K562 (cell line): ENCODE measurements at regions not wholly inside any gene's neighbourhood (a gene's known extent, or its start where the extent isn't known, plus 50 kb on each side); places are given as distances from the start of the nearest gene placed in this dataset.

Experiments
- ATAC-seq: fragments of 200-7000 bp; cut with Tn5 transposase; 3 replicates; pipeline ENCODE4 v1.9.1; 2020; ENCODE audit warnings: moderate library complexity
- BruUV-seq: library from RNA; stranded (reverse); fragments of 400-500 nt; replicated peaks from 2 replicates; lab custom pipeline; 2021; lab: Mats Ljungman, UMichigan
- CTCF ChIA-PET: fragments of 300-600 bp; formaldehyde crosslinking; extraction: SDS; loops from one replicate; lab custom pipeline; 2021; ENCODE audit warnings: low intra/inter-chr PET ratio; lab: Yijun Ruan, JAX
- POLR2A ChIA-PET: fragments of 300-600, 350-650 bp; sonication (Branson Sonifier 250); formaldehyde crosslinking; extraction: SDS; loops from one replicate; lab custom pipeline; 2021; ENCODE audit warnings: antibody characterized with exemption, inconsistent platforms; lab: Yijun Ruan, JAX
- DNase-seq, 4 experiments: peaks; one replicate each; pipeline versions ENCODE4 v3.0.0 to v3.0.0-alpha.2; 2011 to 2018; ENCODE audit warnings: low spot score in 3 of 4, mixed read lengths in 3 of 4; ENCODE audit errors: extremely low read depth in 1 of 4
- FAIRE-seq: peaks from 2 replicates; lab custom pipeline; 2011; peaks lifted over from hg19 to GRCh38; lab: Jason Lieb, UNC
- H2AFZ ChIP-seq: 2 replicates; pipeline ENCODE4 v1.6.0; 2011; ENCODE audit warnings: low read depth, low read length, control low read depth, inconsistent platforms
- H3K27ac ChIP-seq: fragments of 200-600 bp; 3 replicates; pipeline ENCODE4 v1.8.0; 2011; ENCODE audit warnings: low read depth, mild to moderate bottlenecking, control low read depth, inconsistent platforms, low read length, moderate library complexity, mixed read lengths; ENCODE audit errors: extremely low read depth
- H3K27me3 ChIP-seq, 2 experiments: fragments of 300-600 bp in 1 of 2; 2 replicates in 1 of 2; 3 replicates in 1 of 2; pipeline versions ENCODE4 v1.6.0 to v1.8.0; 2011; ENCODE audit warnings: inconsistent platforms in 2 of 2, low read length in 2 of 2, mild to moderate bottlenecking in 1 of 2, mixed read lengths in 1 of 2, moderate library complexity in 1 of 2; ENCODE audit not compliant: control insufficient read depth in 2 of 2, insufficient read depth in 2 of 2
- H3K36me3 ChIP-seq: fragments of 300-600 bp; 3 replicates; pipeline ENCODE4 v1.8.0; 2011; ENCODE audit warnings: mild to moderate bottlenecking, low read length, inconsistent platforms; ENCODE audit not compliant: control insufficient read depth, insufficient read depth
- H3K4me1 ChIP-seq, 2 experiments: fragments of 200-600 bp in 1 of 2; replicated peaks in 1 of 2; 2 replicates in 1 of 2; 3 replicates in 1 of 2; pipeline versions ENCODE4 v1.5.1 to v1.8.0; 2011; ENCODE audit warnings: inconsistent platforms in 2 of 2, low read length in 2 of 2, mild to moderate bottlenecking in 1 of 2, mixed read lengths in 1 of 2, moderate library complexity in 1 of 2; ENCODE audit not compliant: control insufficient read depth in 2 of 2, insufficient read depth in 2 of 2
- H3K4me2 ChIP-seq: 2 replicates; pipeline ENCODE4 v1.6.1; 2011; ENCODE audit warnings: low read length, control low read depth, inconsistent platforms, mixed read lengths; ENCODE audit not compliant: insufficient read depth
- H3K4me3 ChIP-seq: fragments of 200-600 bp; sonication (generic), shearing (Covaris generic); 2 replicates; pipeline ENCODE4 v1.5.1; 2016; ENCODE audit warnings: control low read depth, inconsistent platforms
- H3K79me2 ChIP-seq: fragments of 200-600 bp; 3 replicates; pipeline ENCODE4 v1.8.0; 2011; ENCODE audit warnings: low read length, inconsistent platforms; ENCODE audit not compliant: control insufficient read depth, insufficient read depth
- H3K9ac ChIP-seq, 2 experiments: 2 replicates each; pipeline versions ENCODE4 v1.6.0 to v1.6.1; 2011; ENCODE audit warnings: low read depth in 2 of 2, low read length in 2 of 2, control low read depth in 1 of 2, inconsistent platforms in 1 of 2, mild to moderate bottlenecking in 1 of 2, mixed read lengths in 1 of 2; ENCODE audit not compliant: insufficient read depth in 1 of 2
- H3K9me1 ChIP-seq: one replicate; pipeline ENCODE4 v1.6.0; 2011; ENCODE audit warnings: inconsistent platforms, mild to moderate bottlenecking, low read length, moderate library complexity; ENCODE audit not compliant: control insufficient read depth, insufficient read depth
- H3K9me3 ChIP-seq: replicated peaks from 2 replicates; pipeline ENCODE4 v1.5.1; 2011; ENCODE audit warnings: low read depth, low read length, inconsistent platforms; ENCODE audit not compliant: control insufficient read depth, insufficient read depth
- H4K20me1 ChIP-seq: replicated peaks from 2 replicates; pipeline ENCODE4 v1.6.1; 2011; ENCODE audit warnings: low read length, inconsistent platforms, mixed read lengths; ENCODE audit not compliant: control insufficient read depth, insufficient read depth
- DACH1 ChIP-seq: fragments of 450-650 bp; IDR thresholded peaks from 2 replicates; pipeline ENCODE4 v1.6.1; 2018; ENCODE audit not compliant: partially characterized antibody
- EWSR1 ChIP-seq: fragments of 450-650 bp; IDR thresholded peaks from 2 replicates; pipeline ENCODE4 v1.6.1; 2018; ENCODE audit warnings: borderline replicate concordance, mild to moderate bottlenecking, low read depth, moderate library complexity; ENCODE audit not compliant: partially characterized antibody
- GABPA ChIP-seq: fragments of 200-800 bp; sonication (Bioruptor generic); conservative IDR thresholded peaks from 2 replicates; pipeline ENCODE4 v1.6.1; 2016; ENCODE audit warnings: low read depth, missing genetic modification characterization, missing compliant biosample characterization
- PRPF4 ChIP-seq: fragments of 200-400 bp; formaldehyde crosslinking; IDR thresholded peaks from one replicate; pipeline ENCODE4 v1.6.1; 2017; ENCODE audit warnings: low read length, low read depth, mild to moderate bottlenecking; ENCODE audit not compliant: insufficient read depth, poor library complexity, severe bottlenecking
- SIN3B ChIP-seq: fragments of 450-650 bp; IDR thresholded peaks from 2 replicates; pipeline ENCODE4 v1.6.1; 2017; ENCODE audit warnings: low read depth, mild to moderate bottlenecking, moderate library complexity
- TCF7L2 ChIP-seq: fragments of 150-350 bp; IDR thresholded peaks from 2 replicates; pipeline ENCODE4 v1.6.1; 2016; ENCODE audit warnings: low read depth, mild to moderate bottlenecking, low read length, moderate library complexity
- TCFL5 ChIP-seq: fragments of 250-450 bp; sonication (Bioruptor Pico); conservative IDR thresholded peaks from 2 replicates; pipeline ENCODE4 v1.6.1; 2021; ENCODE audit warnings: mild to moderate bottlenecking, moderate library complexity, matching md5 sums
- XRCC3 ChIP-seq: fragments of 450-650 bp; IDR thresholded peaks from 2 replicates; pipeline ENCODE4 v1.6.1; 2017; ENCODE audit warnings: mild to moderate bottlenecking, moderate library complexity
- WGBS: fragments of 100-300 bp; shearing (Covaris generic); methylation state at CpG from one replicate; pipeline ENCODE4 v1.1.6; 2016; ENCODE audit warnings: low coverage, mixed read lengths; ENCODE audit not compliant: insufficient coverage; ENCODE audit errors: missing lambda C conversion rate; 5-methylcytosine and 5-hydroxymethylcytosine counted together
- in situ Hi-C: fragments of 300-500 bp; cut with MboI; formaldehyde crosslinking; loops from 4 replicates; pipeline ENCODE4 v1.15.0; 2018; ENCODE audit warnings: inconsistent platforms, mixed read lengths
- intact Hi-C: fragments of 100-400 bp; cut with micrococcal nuclease; formaldehyde crosslinking; loops from 2 replicates; pipeline ENCODE4 v1.14.2; 2022
- TF ChIP-seq, protein P1 (sequence below): fragments of 450-650 bp; IDR thresholded peaks from 2 replicates; pipeline ENCODE4 v1.6.1; 2016; ENCODE audit warnings: antibody characterized with exemption
- TF ChIP-seq, protein P2 (sequence below): fragments of 250-450 bp; sonication (Bioruptor Pico); IDR thresholded peaks from 2 replicates; pipeline ENCODE4 v1.4.0; 2020; ENCODE audit warnings: borderline replicate concordance
- TF ChIP-seq, protein P3 (sequence below): fragments of 250-450 bp; sonication (Bioruptor Pico); IDR thresholded peaks from 2 replicates; pipeline ENCODE4 v1.4.0; 2020; ENCODE audit warnings: mild to moderate bottlenecking, moderate library complexity
- TF ChIP-seq, protein P4 (sequence below): IDR thresholded peaks from 2 replicates; pipeline ENCODE4 v1.6.1; 2014; ENCODE audit warnings: antibody characterized with exemption
- TF ChIP-seq, protein P5 (sequence below): fragments of 250-450 bp; sonication (Bioruptor Pico); IDR thresholded peaks from 2 replicates; pipeline ENCODE4 v1.5.1; 2021; ENCODE audit warnings: mild to moderate bottlenecking

DNA sequence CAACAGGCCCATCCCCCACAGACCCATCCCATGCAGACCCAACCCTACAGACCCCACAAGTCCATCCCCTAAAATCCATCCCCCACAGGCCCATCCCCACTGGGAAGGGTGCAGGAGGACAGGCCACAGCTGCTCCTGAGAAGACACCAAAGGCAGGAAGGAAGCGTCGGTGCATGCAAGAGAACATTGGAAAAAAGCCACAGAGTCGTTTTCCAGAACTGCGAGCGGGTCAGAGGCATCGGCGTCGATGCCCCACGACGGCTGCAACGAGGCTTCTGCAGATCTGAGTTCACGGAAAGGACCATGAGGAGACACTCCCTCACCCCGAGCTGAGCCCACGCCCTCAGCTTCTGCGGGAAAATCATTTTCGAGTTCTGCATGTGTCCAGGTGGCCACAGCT is 59.6 kb upstream of the GALNT9 start:
- no peak overlapping the region for H3K9ac ChIP-seq
- H3K4me3 ChIP-seq = no peak overlapping the region
- H3K79me2 ChIP-seq = no peaks in the 10 kb centered on the region
- peaks cover 12% of the 10 kb centered on the region for H4K20me1 ChIP-seq
- H3K27ac ChIP-seq = no peak overlapping the region
- under 1% methylated on average over 16 of the region's 16 CpGs for WGBS
- no peaks in the 10 kb centered on the region for H3K36me3 ChIP-seq
- POLR2A ChIA-PET = interaction anchor here (0.6 kb wide), 1 partner anchor 171 kb away, joined by 3 read pairs; no protein-coding TSS in a partner anchor
- H2AFZ ChIP-seq = no peak overlapping the region
- peaks cover 7 to 30% of the 10 kb centered on the region in 2 experiments; a peak in 3 of 5 replicates for H3K4me1 ChIP-seq
- CTCF ChIA-PET = no interaction called here
- intact Hi-C loops (no loop called here), in situ Hi-C loops (no loop called here)
- no TSS peak for BruUV-seq
- no peaks in the 10 kb centered on the region; the same call in 1 of the 2 replicates for H3K9me3 ChIP-seq
- DNase-seq (no peak), FAIRE-seq (no peak), ATAC-seq (no peak)
- H3K27me3 ChIP-seq = peaks cover 23 to 64% of the 10 kb centered on the region in 2 experiments
- H3K9me1 ChIP-seq = peaks cover 3% of the 10 kb centered on the region
- no peak overlapping the region for H3K4me2 ChIP-seq
- TF ChIP-seq, protein P1, sequence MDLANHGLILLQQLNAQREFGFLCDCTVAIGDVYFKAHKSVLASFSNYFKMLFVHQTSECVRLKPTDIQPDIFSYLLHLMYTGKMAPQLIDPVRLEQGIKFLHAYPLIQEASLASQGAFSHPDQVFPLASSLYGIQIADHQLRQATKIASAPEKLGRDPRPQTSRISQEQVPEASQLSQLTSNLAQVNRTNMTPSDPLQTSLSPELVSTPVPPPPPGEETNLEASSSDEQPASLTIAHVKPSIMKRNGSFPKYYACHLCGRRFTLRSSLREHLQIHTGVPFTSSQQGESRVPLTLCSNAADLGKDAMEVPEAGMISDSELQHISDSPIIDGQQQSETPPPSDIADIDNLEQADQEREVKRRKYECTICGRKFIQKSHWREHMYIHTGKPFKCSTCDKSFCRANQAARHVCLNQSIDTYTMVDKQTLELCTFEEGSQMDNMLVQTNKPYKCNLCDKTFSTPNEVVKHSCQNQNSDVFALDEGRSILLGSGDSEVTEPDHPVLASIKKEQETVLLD = no peak
- TF ChIP-seq, protein P2, sequence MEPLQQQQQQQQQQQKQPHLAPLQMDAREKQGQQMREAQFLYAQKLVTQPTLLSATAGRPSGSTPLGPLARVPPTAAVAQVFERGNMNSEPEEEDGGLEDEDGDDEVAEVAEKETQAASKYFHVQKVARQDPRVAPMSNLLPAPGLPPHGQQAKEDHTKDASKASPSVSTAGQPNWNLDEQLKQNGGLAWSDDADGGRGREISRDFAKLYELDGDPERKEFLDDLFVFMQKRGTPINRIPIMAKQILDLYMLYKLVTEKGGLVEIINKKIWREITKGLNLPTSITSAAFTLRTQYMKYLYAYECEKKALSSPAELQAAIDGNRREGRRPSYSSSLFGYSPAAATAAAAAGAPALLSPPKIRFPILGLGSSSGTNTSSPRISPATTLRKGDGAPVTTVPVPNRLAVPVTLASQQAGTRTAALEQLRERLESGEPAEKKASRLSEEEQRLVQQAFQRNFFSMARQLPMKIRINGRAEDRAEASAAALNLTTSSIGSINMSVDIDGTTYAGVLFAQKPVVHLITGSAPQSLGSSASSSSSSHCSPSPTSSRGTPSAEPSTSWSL (CRISPR knock-in tag) = no peak
- no peak for TF ChIP-seq XRCC3
- no peak for TF ChIP-seq TCFL5
- no peak for TF ChIP-seq TCF7L2
- no peak for TF ChIP-seq PRPF4
- TF ChIP-seq, protein P3, sequence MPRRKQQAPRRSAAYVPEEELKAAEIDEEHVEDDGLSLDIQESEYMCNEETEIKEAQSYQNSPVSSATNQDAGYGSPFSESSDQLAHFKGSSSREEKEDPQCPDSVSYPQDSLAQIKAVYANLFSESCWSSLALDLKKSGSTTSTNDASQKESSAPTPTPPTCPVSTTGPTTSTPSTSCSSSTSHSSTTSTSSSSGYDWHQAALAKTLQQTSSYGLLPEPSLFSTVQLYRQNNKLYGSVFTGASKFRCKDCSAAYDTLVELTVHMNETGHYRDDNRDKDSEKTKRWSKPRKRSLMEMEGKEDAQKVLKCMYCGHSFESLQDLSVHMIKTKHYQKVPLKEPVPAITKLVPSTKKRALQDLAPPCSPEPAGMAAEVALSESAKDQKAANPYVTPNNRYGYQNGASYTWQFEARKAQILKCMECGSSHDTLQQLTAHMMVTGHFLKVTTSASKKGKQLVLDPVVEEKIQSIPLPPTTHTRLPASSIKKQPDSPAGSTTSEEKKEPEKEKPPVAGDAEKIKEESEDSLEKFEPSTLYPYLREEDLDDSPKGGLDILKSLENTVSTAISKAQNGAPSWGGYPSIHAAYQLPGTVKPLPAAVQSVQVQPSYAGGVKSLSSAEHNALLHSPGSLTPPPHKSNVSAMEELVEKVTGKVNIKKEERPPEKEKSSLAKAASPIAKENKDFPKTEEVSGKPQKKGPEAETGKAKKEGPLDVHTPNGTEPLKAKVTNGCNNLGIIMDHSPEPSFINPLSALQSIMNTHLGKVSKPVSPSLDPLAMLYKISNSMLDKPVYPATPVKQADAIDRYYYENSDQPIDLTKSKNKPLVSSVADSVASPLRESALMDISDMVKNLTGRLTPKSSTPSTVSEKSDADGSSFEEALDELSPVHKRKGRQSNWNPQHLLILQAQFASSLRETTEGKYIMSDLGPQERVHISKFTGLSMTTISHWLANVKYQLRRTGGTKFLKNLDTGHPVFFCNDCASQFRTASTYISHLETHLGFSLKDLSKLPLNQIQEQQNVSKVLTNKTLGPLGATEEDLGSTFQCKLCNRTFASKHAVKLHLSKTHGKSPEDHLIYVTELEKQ = no peak
- TF ChIP-seq DACH1 = no peak
- TF ChIP-seq, protein P4, sequence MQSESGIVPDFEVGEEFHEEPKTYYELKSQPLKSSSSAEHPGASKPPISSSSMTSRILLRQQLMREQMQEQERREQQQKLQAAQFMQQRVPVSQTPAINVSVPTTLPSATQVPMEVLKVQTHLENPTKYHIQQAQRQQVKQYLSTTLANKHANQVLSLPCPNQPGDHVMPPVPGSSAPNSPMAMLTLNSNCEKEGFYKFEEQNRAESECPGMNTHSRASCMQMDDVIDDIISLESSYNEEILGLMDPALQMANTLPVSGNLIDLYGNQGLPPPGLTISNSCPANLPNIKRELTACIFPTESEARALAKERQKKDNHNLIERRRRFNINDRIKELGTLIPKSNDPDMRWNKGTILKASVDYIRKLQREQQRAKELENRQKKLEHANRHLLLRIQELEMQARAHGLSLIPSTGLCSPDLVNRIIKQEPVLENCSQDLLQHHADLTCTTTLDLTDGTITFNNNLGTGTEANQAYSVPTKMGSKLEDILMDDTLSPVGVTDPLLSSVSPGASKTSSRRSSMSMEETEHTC = no peak
- no peak for TF ChIP-seq SIN3B
- TF ChIP-seq, protein P5, sequence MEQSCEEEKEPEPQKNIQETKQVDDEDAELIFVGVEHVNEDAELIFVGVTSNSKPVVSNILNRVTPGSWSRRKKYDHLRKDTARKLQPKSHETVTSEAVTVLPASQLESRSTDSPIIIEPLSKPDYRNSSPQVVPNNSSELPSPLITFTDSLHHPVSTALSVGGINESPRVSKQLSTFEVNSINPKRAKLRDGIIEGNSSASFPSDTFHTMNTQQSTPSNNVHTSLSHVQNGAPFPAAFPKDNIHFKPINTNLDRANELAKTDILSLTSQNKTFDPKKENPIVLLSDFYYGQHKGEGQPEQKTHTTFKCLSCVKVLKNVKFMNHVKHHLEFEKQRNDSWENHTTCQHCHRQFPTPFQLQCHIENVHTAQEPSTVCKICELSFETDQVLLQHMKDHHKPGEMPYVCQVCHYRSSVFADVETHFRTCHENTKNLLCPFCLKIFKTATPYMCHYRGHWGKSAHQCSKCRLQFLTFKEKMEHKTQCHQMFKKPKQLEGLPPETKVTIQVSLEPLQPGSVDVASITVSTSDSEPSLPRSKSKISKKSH (CRISPR knock-in tag) = no peak
- TF ChIP-seq GABPA = no peak
- no peak for TF ChIP-seq EWSR1
